Cardiac muscle cell (in vitro differentiated cells and primary cell): ENCODE measurements at regions not wholly inside any gene's neighbourhood (a gene's known extent, or its start where the extent isn't known, plus 50 kb on each side); places are given as distances from the start of the nearest gene placed in this dataset.
"Not testable (repeated sequence)": the region's sequence is repeated elsewhere in the genome, so short reads cannot be mapped to it uniquely, and the experiment has no call there.

ENCODE experiments used
- DNase-seq, 2 donors: peaks; one replicate each; pipeline versions ENCODE4 v3.0.0 to v3.0.0-alpha.2; 2010 to 2017; ENCODE audit warnings: low read depth in 1 of 2, low spot score in 1 of 2
- H3K27ac ChIP-seq: fragments of 200-600 bp; sonication (generic); 2 replicates; pipeline ENCODE4 v1.5.1; 2016
- H3K27me3 ChIP-seq: fragments of 200-600 bp; sonication (generic); 2 replicates; pipeline ENCODE4 v1.6.0; 2016; ENCODE audit warnings: control low read depth
- H3K36me3 ChIP-seq: fragments of 200-600 bp; sonication (generic); 2 replicates; pipeline ENCODE4 v1.5.1; 2016; ENCODE audit warnings: control low read depth
- H3K4me1 ChIP-seq: fragments of 200-600 bp; sonication (generic); 2 replicates; pipeline ENCODE4 v1.8.1; 2017; ENCODE audit warnings: low read depth, mild to moderate bottlenecking, mixed run types
- H3K4me3 ChIP-seq: fragments of 200-600 bp; sonication (generic); 2 replicates; pipeline ENCODE4 v1.5.1; 2016; ENCODE audit warnings: mild to moderate bottlenecking
- H3K9me3 ChIP-seq: fragments of 200-600 bp; sonication (generic); 2 replicates; pipeline ENCODE4 v1.5.1; 2017; ENCODE audit warnings: low read depth, mild to moderate bottlenecking, control low read depth
- TF ChIP-seq, protein P1 (sequence below): IDR thresholded peaks from 2 replicates; pipeline ENCODE4 v1.5.1; 2012; ENCODE audit warnings: low read depth, mild to moderate bottlenecking, low read length

DNA sequence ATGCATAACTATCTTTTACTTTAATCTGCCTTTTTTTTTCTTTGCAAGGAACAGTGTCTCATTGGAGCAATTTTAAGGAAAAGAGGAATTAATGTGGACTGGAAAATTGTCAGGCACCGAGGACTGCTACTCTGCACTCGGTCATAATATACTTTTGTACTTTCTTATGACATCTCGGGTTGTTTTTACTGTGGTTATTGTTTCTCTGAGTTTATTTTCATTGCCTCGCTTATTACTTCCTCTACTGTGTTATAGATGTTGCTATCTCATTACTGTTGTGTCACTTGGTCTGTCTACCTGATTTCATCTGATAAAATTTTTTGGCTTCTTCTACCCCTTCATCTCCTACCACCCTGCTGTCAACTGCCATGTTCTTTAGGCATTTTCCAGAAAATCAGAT, 213.5 kb upstream of the POU1F1 start:
- Histone ChIP-seq H3K27ac (no peak overlapping the region), H3K9me3 (no peaks in the 10 kb centered on the region), H3K4me3 (no peak overlapping the region), H3K27me3 (no peaks in the 10 kb centered on the region), H3K36me3 (no peaks in the 10 kb centered on the region), H3K4me1 (no peaks in the 10 kb centered on the region)
- TF ChIP-seq, protein P1, sequence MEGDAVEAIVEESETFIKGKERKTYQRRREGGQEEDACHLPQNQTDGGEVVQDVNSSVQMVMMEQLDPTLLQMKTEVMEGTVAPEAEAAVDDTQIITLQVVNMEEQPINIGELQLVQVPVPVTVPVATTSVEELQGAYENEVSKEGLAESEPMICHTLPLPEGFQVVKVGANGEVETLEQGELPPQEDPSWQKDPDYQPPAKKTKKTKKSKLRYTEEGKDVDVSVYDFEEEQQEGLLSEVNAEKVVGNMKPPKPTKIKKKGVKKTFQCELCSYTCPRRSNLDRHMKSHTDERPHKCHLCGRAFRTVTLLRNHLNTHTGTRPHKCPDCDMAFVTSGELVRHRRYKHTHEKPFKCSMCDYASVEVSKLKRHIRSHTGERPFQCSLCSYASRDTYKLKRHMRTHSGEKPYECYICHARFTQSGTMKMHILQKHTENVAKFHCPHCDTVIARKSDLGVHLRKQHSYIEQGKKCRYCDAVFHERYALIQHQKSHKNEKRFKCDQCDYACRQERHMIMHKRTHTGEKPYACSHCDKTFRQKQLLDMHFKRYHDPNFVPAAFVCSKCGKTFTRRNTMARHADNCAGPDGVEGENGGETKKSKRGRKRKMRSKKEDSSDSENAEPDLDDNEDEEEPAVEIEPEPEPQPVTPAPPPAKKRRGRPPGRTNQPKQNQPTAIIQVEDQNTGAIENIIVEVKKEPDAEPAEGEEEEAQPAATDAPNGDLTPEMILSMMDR: no peak
- no peak for DNase-seq

DNA sequence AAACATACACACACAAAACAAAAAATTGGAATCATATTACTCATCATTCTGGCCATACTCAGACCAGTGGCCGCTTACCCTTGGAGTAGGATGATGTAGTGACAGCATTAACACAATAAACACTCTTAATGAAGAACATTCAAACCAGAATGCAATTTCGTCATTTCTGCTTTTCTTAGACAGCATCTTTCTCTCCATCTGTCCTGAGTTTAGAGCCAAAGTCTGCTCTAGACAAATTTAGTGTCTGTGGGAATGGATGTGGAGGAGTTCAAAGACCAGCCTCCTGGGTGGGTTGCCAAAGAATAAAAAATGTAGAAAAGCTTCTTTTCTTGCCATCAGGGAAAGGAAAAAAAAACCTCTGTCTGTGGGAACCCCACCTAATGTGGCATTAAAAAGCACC, 212.4 kb upstream of the POU1F1 start:
- TF ChIP-seq, protein P1: no peak
- no peak overlapping the region for H3K27ac ChIP-seq
- no peak overlapping the region for H3K4me3 ChIP-seq
- H3K36me3 ChIP-seq: no peaks in the 10 kb centered on the region
- H3K27me3 ChIP-seq: no peaks in the 10 kb centered on the region
- H3K9me3 ChIP-seq: no peaks in the 10 kb centered on the region
- no peaks in the 10 kb centered on the region for H3K4me1 ChIP-seq
- DNase-seq: no peak

DNA sequence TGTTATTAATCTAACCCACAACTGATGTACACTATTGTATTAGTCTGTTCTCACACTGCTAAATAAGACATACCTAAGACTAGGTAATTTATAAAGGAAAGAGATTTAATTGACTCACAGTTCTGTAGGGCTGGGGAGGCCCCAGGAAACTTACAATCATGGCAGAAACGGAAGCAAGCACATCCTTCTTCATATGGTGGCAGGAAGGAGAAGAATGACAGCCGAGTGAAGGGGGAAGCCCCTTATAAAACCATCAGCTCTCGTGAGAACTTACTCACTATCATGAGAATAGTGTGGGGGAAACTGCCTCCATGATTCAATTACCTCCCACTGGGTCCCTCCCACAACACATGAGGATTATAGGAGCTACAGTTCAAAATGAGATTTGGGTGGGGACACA, 210.3 kb upstream of the POU1F1 start:
- H3K27me3 ChIP-seq, H3K4me1 ChIP-seq, H3K27ac ChIP-seq, DNase-seq, H3K4me3 ChIP-seq, H3K36me3 ChIP-seq, H3K9me3 ChIP-seq: not testable (repeated sequence)

DNA sequence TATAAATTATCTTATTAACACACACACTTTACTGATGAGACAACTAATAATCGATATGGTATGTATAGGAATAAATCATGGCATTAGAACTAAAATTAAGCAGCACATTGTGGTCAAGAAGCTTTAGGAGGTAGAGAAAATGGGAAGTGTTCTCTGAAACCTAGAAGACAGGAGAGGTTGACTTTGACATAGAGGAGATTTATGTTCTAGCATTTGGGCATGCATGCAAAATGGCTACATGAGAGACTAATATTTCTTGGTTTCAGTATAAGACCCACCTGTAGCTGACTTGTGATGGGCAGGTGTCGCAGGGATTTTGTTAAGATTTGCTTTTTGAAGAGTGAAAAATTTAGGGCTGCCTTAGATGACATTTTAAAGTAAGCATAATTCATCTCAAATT, 209.7 kb upstream of the POU1F1 start:
- Histone ChIP-seq H3K9me3 (no peaks in the 10 kb centered on the region), H3K27ac (no peak overlapping the region), H3K4me3 (no peak overlapping the region), H3K27me3 (no peaks in the 10 kb centered on the region), H3K36me3 (no peaks in the 10 kb centered on the region), H3K4me1 (no peaks in the 10 kb centered on the region)
- TF ChIP-seq, protein P1: no peak
- no peak for DNase-seq

DNA sequence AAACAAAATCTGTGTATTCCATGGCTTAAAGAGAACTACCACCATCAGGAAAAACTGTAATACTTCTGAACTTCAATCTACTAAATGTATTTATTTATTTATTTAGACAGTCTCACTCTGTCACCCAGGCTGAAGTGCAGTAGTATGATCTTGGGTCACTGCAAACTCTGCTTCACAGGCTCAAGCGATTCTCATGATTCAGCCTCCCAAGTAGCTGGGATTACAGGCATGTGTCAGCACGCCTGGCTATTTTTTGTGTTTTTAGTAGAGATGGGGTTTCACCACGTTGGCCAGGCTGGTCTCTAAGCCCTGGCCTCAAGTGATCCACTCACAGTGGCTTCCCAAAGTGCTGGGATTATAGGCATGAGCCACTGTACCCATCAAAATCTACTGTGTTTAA, 202.3 kb upstream of the POU1F1 start:
- Histone ChIP-seq H3K4me1 (no peaks in the 10 kb centered on the region), H3K36me3 (no peaks in the 10 kb centered on the region), H3K27me3 (no peaks in the 10 kb centered on the region), H3K27ac (no peak overlapping the region), H3K4me3 (no peak overlapping the region), H3K9me3 (no peaks in the 10 kb centered on the region)
- no peak for DNase-seq
- TF ChIP-seq, protein P1: no peak

DNA sequence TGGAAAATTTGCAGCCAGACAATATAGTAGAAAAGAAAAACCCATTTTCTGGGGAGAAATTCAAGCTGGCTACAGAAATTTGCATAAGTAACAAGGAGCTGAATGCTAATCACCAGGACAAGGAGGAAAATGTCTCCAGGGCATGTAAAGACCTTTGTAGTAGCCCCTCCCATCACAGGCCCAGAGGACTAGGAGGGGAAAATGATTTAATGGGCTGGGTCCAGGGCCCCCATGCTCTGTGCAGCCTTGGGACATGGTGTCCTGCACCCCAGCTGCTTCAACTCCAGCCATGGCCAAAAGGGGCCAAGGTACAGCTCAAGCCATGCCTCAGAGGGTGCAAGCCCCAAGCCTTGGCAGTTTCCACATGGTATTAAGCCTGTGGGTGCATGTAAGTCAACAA, 197.6 kb upstream of the POU1F1 start:
- Histone ChIP-seq H3K36me3 (no peaks in the 10 kb centered on the region), H3K9me3 (no peaks in the 10 kb centered on the region), H3K27ac (no peak overlapping the region), H3K4me1 (no peaks in the 10 kb centered on the region), H3K27me3 (no peaks in the 10 kb centered on the region), H3K4me3 (no peak overlapping the region)
- DNase-seq: no peak
- TF ChIP-seq, protein P1: no peak
